Inflammatory macrophage treated with lipopolysaccharide for 1 hour (primary cell): ENCODE measurements at regions not wholly inside any gene's neighbourhood (a gene's known extent, or its start where the extent isn't known, plus 50 kb on each side); places are given as distances from the start of the nearest gene placed in this dataset.

Source experiments
- DNase-seq, 2 donors: peaks; one replicate each; pipeline ENCODE4 v3.0.0-alpha.2; 2020 to 2022

GRCh38 chr13:34772206-34772605 is 169.9 kb upstream of the NBEA start:
- DNase-seq, result no peak

GRCh38 chr13:34772881-34773280 is 169.2 kb upstream of the NBEA start:
- no peak for DNase-seq

- no peak for DNase-seq
Observed at GRCh38 chr13:34776390-34776981, 165.6 kb upstream of the NBEA start.

GRCh38 chr13:34777089-34777913 is 164.8 kb upstream of the NBEA start:
- DNase-seq, result no peak

- no peak for DNase-seq
Observed at GRCh38 chr13:34777914-34778303, 164.2 kb upstream of the NBEA start.

GRCh38 chr13:34779171-34779570 is 162.9 kb upstream of the NBEA start:
- DNase-seq, result no peak

- DNase-seq, result no peak
Observed at GRCh38 chr13:34793301-34793700, 148.8 kb upstream of the NBEA start.

- no peak for DNase-seq
Observed at GRCh38 chr13:34803756-34804155, 138.3 kb upstream of the NBEA start.

- DNase-seq, result no peak
Observed at GRCh38 chr13:34805347-34805746, 136.7 kb upstream of the NBEA start.

- DNase-seq, result no peak
Observed at GRCh38 chr13:34808649-34809048, 133.4 kb upstream of the NBEA start.

GRCh38 chr13:34810996-34811395 is 131.1 kb upstream of the NBEA start:
- no peak for DNase-seq

- DNase-seq, result no peak
Observed at GRCh38 chr13:34815526-34815925, 126.5 kb upstream of the NBEA start.

- no peak for DNase-seq
Observed at GRCh38 chr13:34816245-34816884, 125.7 kb upstream of the NBEA start.

GRCh38 chr13:34816908-34817665 is 125.0 kb upstream of the NBEA start:
- DNase-seq, result no peak

GRCh38 chr13:34822650-34823049 is 119.4 kb upstream of the NBEA start:
- DNase-seq, result no peak

GRCh38 chr13:34826432-34826831 is 115.6 kb upstream of the NBEA start:
- no peak for DNase-seq

GRCh38 chr13:34833562-34834182 is 108.4 kb upstream of the NBEA start:
- no peak for DNase-seq

GRCh38 chr13:34842466-34842865 is 99.6 kb upstream of the NBEA start:
- DNase-seq, result no peak

GRCh38 chr13:34847766-34848165 is 94.3 kb upstream of the NBEA start:
- no peak for DNase-seq

GRCh38 chr13:34849406-34849805 is 92.7 kb upstream of the NBEA start:
- DNase-seq, result no peak

- no peak for DNase-seq
Observed at GRCh38 chr13:34853161-34853560, 88.9 kb upstream of the NBEA start.

GRCh38 chr13:34857558-34858325 is 84.3 kb upstream of the NBEA start:
- no peak for DNase-seq
